ENCODE measurements at regions not wholly inside any gene's neighbourhood (a gene's known extent, or its start where the extent isn't known, plus 50 kb on each side); places are given as distances from the start of the nearest gene placed in this dataset.

DNA sequence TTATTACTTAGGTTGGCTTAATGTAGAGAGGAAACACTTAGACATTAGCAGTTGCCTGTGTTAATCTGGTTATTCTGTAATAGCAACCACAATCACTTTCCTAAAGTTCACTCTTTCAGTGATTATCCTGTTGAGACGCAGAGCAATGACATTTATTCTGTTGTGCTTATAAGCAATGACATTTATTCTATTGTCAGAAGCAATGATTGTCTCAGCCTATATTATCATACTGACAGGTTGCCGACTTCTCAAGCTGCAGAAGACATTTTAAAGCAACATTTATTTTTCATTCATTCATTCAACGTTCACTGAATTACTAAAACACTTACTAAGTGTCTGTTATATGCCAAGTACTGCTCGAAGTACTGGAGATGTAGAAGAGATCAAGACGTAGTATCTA lies 193.5 kb upstream of the SLITRK3 start:
- WGBS, 2 donors: 79 to 83% methylated on average over 5 of the region's 5 CpGs
- no peak for DNase-seq (ENCODE audit: low spot score in 2 of 2)
- no peak overlapping the region for H3K4me3 ChIP-seq (ENCODE audit: low read depth, poor library complexity, severe bottlenecking)
- no peak for TF ChIP-seq POLR2A (IDR thresholded peaks at IDR 0.05)
- TF ChIP-seq, protein P1, sequence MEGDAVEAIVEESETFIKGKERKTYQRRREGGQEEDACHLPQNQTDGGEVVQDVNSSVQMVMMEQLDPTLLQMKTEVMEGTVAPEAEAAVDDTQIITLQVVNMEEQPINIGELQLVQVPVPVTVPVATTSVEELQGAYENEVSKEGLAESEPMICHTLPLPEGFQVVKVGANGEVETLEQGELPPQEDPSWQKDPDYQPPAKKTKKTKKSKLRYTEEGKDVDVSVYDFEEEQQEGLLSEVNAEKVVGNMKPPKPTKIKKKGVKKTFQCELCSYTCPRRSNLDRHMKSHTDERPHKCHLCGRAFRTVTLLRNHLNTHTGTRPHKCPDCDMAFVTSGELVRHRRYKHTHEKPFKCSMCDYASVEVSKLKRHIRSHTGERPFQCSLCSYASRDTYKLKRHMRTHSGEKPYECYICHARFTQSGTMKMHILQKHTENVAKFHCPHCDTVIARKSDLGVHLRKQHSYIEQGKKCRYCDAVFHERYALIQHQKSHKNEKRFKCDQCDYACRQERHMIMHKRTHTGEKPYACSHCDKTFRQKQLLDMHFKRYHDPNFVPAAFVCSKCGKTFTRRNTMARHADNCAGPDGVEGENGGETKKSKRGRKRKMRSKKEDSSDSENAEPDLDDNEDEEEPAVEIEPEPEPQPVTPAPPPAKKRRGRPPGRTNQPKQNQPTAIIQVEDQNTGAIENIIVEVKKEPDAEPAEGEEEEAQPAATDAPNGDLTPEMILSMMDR (IDR thresholded peaks at IDR 0.05): no peak
- intact Hi-C loops (cut with DNase I; ENCODE audit: low total_unique reads): loop anchor here (1.0 kb wide), 1 partner anchor 9 kb away; no protein-coding TSS in a partner anchor

DNA sequence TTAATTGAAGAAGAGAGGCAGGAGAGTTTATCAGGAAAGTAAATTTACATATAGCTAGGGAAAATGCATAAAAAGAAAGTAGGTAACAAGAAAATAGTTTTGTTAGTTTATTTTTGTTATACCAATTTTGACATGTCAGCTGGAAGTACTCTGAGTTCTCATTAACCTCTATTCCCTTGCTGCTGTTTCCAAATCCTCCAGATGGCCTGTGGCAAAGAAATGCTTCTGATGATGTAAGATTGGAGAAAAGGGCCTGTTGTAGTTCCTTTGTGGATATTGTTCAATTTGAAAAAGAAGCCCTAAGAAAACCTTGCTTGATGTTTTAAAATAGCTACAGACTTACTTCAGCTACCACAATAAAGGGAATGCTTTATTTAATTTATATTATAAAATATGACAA lies 192.9 kb upstream of the SLITRK3 start:
- H3K4me3 ChIP-seq (ENCODE audit: low read depth, poor library complexity, severe bottlenecking): no peak overlapping the region

GRCh38 chr3:165383381-165383780 lies 187.2 kb upstream of the SLITRK3 start:
- 82 to 86% methylated on average over 3 of the region's 3 CpGs for WGBS, 2 donors
- no peak for DNase-seq (ENCODE audit: low spot score in 2 of 2)
- TF ChIP-seq, protein P1 (IDR thresholded peaks at IDR 0.05): no peak
- TF ChIP-seq POLR2A (IDR thresholded peaks at IDR 0.05): no peak
- H3K4me3 ChIP-seq (ENCODE audit: low read depth, poor library complexity, severe bottlenecking): no peak overlapping the region
- intact Hi-C loops (cut with DNase I; ENCODE audit: low total_unique reads): no loop called here

More for the DNA sequence above, 192.9 kb upstream of the SLITRK3 start:
- TF ChIP-seq, protein P1 (IDR thresholded peaks at IDR 0.05): no peak
- TF ChIP-seq POLR2A (IDR thresholded peaks at IDR 0.05): no peak
- intact Hi-C loops (cut with DNase I; ENCODE audit: low total_unique reads): loop anchor here (1.0 kb wide), 1 partner anchor 9 kb away; no protein-coding TSS in a partner anchor
- DNase-seq (ENCODE audit: low spot score in 2 of 2): no peak

DNA sequence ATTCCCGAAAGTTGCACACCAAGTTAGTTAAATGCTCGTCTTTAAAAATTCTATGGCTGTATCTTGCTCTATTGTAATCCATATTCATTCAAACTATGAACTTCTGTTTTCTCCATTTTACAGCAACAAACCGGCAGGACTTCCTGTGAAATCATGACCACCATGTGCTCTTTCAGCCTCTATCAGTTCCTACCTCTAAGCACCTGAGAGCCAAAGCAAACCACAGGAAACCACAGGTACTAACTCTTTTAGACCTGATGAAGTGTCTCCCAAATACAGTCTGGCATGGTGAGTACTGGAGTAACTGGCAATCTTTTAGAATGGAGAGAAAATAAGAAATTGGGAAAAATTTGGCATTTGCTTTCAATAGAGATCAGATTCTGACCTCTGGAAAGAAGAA lies 186.5 kb upstream of the SLITRK3 start:
- 81 to 85% methylated on average over 3 of the region's 3 CpGs for WGBS, 2 donors
- TF ChIP-seq POLR2A (IDR thresholded peaks at IDR 0.05): no peak
- TF ChIP-seq, protein P1 (IDR thresholded peaks at IDR 0.05): no peak
- intact Hi-C loops (cut with DNase I; ENCODE audit: low total_unique reads): no loop called here
- H3K4me3 ChIP-seq (ENCODE audit: low read depth, poor library complexity, severe bottlenecking): no peak overlapping the region
- DNase-seq (ENCODE audit: low spot score in 2 of 2): no peak

DNA sequence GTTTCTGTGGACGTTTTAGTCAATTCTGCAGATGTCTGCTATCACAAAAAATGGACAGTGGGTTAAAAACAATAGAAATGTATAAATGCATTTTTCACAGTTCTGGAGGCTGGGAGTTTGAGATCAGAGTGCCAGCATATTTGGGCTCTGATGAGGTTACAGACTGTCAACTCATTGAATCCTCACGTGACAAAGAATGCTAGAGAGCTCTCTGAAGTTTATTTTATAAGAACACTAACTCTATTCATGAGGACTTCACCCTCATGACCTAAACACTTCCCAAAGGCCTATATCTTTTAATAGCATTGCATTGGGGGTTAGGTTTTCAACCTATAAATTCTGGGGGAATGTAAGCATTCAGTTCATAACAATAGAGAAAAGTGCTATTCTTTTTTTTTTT lies 182.6 kb upstream of the SLITRK3 start:
- TF ChIP-seq, protein P1 (IDR thresholded peaks at IDR 0.05): no peak
- no peak for TF ChIP-seq POLR2A (IDR thresholded peaks at IDR 0.05)
- DNase-seq (ENCODE audit: low spot score in 2 of 2): no peak
- H3K4me3 ChIP-seq (ENCODE audit: low read depth, poor library complexity, severe bottlenecking): no peak overlapping the region
- intact Hi-C loops (cut with DNase I; ENCODE audit: low total_unique reads): no loop called here
- 60 to 68% methylated on average over 2 of the region's 2 CpGs for WGBS, 2 donors

- TF ChIP-seq POLR2A (IDR thresholded peaks at IDR 0.05): no peak
- TF ChIP-seq, protein P1 (IDR thresholded peaks at IDR 0.05): no peak
- WGBS, 2 donors: 64% methylated on average over 3 of the region's 3 CpGs
- intact Hi-C loops (cut with DNase I; ENCODE audit: low total_unique reads): no loop called here
- no peak overlapping the region for H3K4me3 ChIP-seq (ENCODE audit: low read depth, poor library complexity, severe bottlenecking)
- DNase-seq (ENCODE audit: low spot score in 2 of 2): no peak
Observed at GRCh38 chr3:165359005-165359404, 162.8 kb upstream of the SLITRK3 start.

Measured in lower leg skin (tissue), 4 donors.